ENCODE measurements at regions not wholly inside any gene's neighbourhood (a gene's known extent, or its start where the extent isn't known, plus 50 kb on each side); places are given as distances from the start of the nearest gene placed in this dataset.

DNA sequence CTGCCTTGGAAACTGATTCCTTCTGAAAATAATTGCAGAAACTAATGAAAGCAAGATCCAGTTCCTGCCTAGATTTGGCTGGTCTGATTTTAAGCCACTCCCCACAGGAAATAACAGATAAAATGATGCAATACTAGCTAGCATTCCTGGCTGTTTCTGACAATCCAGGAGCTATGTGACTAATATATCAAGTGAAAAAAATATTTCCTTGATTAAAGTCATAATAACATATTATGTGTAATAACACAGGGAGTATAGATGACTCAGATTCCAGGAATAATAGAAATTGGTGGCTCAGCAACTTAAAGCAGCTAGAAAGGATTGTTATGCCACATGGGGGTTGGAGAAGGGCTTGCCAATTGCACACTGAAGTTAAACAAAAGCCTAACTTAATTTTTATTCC lies 182.7 kb upstream of the SALL4 start:
- DNase-seq (ENCODE audit: extremely low spot score), result no peak
- TF ChIP-seq ELF4 (IDR thresholded peaks at IDR 0.05), result no peak
- no peak for TF ChIP-seq ZNF384 (IDR thresholded peaks at IDR 0.05)
- ChIA-PET POLR2A (interaction anchor here (1.0 kb wide), 2 partner anchors 98 to 185 kb away, joined by 3 read pairs; no protein-coding TSS in a partner anchor), CTCF (interaction anchor here (0.6 to 0.7 kb wide), 2 partner anchors 120 to 318 kb away, joined by 3 to 4 read pairs; no protein-coding TSS in a partner anchor)

- ChIA-PET POLR2A (no interaction called here), CTCF (no interaction called here)
- no peak for DNase-seq (ENCODE audit: extremely low spot score)
- TF ChIP-seq BHLHE40 (IDR thresholded peaks at IDR 0.05; ENCODE audit: borderline replicate concordance) (no peak), ZNF384 (IDR thresholded peaks at IDR 0.05) (no peak), CTBP1 (IDR thresholded peaks at IDR 0.05; ENCODE audit: borderline replicate concordance) (no peak), FOXA1 (IDR thresholded peaks at IDR 0.05) (no peak), SP1 (IDR thresholded peaks at IDR 0.05) (no peak), ELF4 (IDR thresholded peaks at IDR 0.05) (no peak), FOXM1 (IDR thresholded peaks at IDR 0.05; ENCODE audit: borderline replicate concordance) (no peak), ARNT (IDR thresholded peaks at IDR 0.05) (no peak), LEF1 (IDR thresholded peaks at IDR 0.05; ENCODE audit: borderline replicate concordance) (no peak), FOXK2 (IDR thresholded peaks at IDR 0.05) (no peak), TARDBP (IDR thresholded peaks at IDR 0.05) (no peak), HDGF (IDR thresholded peaks at IDR 0.05; ENCODE audit: borderline replicate concordance) (no peak), NFRKB (IDR thresholded peaks at IDR 0.05) (no peak), SUZ12 (IDR thresholded peaks at IDR 0.05) (no peak), L3MBTL2 (conservative IDR thresholded peaks at IDR 0.05) (no peak)
- TF ChIP-seq, protein P1, sequence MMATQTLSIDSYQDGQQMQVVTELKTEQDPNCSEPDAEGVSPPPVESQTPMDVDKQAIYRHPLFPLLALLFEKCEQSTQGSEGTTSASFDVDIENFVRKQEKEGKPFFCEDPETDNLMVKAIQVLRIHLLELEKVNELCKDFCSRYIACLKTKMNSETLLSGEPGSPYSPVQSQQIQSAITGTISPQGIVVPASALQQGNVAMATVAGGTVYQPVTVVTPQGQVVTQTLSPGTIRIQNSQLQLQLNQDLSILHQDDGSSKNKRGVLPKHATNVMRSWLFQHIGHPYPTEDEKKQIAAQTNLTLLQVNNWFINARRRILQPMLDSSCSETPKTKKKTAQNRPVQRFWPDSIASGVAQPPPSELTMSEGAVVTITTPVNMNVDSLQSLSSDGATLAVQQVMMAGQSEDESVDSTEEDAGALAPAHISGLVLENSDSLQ (IDR thresholded peaks at IDR 0.05), result no peak
Observed at GRCh38 chr20:51980277-51980676, 178.0 kb upstream of the SALL4 start.

- CTCF ChIA-PET, result no interaction called here
Observed at GRCh38 chr20:51979226-51979625, 176.9 kb upstream of the SALL4 start.

DNA sequence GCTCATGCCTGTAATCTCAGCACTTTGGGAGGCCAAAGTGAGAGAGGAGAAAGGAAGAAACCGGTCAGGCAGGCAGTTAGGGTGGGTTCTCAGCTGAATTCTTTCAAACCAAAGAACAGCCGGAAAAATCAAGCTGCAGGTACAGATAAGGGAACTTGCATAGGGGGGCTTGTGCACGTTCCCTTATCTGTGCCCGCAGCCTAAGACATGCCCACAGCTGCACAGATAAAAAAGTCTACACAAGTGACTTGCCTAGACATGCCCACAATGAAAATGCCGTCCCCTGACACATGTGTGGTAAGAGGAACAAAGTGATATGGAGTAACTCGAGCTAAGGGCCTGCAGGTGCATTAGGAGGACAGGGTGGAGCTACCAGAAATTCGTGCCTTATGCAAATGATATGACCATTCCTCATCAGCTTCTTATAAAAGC lies 175.8 kb upstream of the SALL4 start:
- TF ChIP-seq TARDBP (IDR thresholded peaks at IDR 0.05) (no peak), NFRKB (IDR thresholded peaks at IDR 0.05) (no peak), SUZ12 (IDR thresholded peaks at IDR 0.05) (no peak), ZNF384 (IDR thresholded peaks at IDR 0.05) (no peak), L3MBTL2 (conservative IDR thresholded peaks at IDR 0.05) (no peak), HDGF (IDR thresholded peaks at IDR 0.05; ENCODE audit: borderline replicate concordance) (no peak), ARNT (IDR thresholded peaks at IDR 0.05) (no peak)
- TF ChIP-seq, protein P1 (IDR thresholded peaks at IDR 0.05), result no peak
- CTCF ChIA-PET, result interaction anchor here (0.7 kb wide), 1 partner anchor 311 kb away, joined by 3 read pairs; no protein-coding TSS in a partner anchor

More at GRCh38 chr20:51979226-51979625, 176.9 kb upstream of the SALL4 start:
- POLR2A ChIA-PET, result no interaction called here
- no peak for TF ChIP-seq L3MBTL2 (conservative IDR thresholded peaks at IDR 0.05)
- TF ChIP-seq HDGF (IDR thresholded peaks at IDR 0.05; ENCODE audit: borderline replicate concordance), result no peak
- no peak for TF ChIP-seq FOXK2 (IDR thresholded peaks at IDR 0.05)
- no peak for TF ChIP-seq ZNF384 (IDR thresholded peaks at IDR 0.05)
- TF ChIP-seq ARNT (IDR thresholded peaks at IDR 0.05), result no peak
- no peak for TF ChIP-seq CTBP1 (IDR thresholded peaks at IDR 0.05; ENCODE audit: borderline replicate concordance)
- TF ChIP-seq SP1 (IDR thresholded peaks at IDR 0.05), result no peak
- TF ChIP-seq NFRKB (IDR thresholded peaks at IDR 0.05), result no peak
- no peak for TF ChIP-seq FOXM1 (IDR thresholded peaks at IDR 0.05; ENCODE audit: borderline replicate concordance)
- TF ChIP-seq ELF4 (IDR thresholded peaks at IDR 0.05), result no peak
- TF ChIP-seq TARDBP (IDR thresholded peaks at IDR 0.05), result no peak
- no peak for TF ChIP-seq FOXA1 (IDR thresholded peaks at IDR 0.05)
- TF ChIP-seq LEF1 (IDR thresholded peaks at IDR 0.05; ENCODE audit: borderline replicate concordance), result no peak
- no peak for TF ChIP-seq SUZ12 (IDR thresholded peaks at IDR 0.05)
- TF ChIP-seq BHLHE40 (IDR thresholded peaks at IDR 0.05; ENCODE audit: borderline replicate concordance), result no peak
- TF ChIP-seq, protein P1 (IDR thresholded peaks at IDR 0.05), result no peak
- no peak for DNase-seq (ENCODE audit: extremely low spot score)

GRCh38 chr20:51972056-51972455 lies 169.7 kb upstream of the SALL4 start:
- CTCF ChIA-PET, result no interaction called here
- no peak for DNase-seq (ENCODE audit: extremely low spot score)
- POLR2A ChIA-PET, result no interaction called here
- TF ChIP-seq FOXA1 (IDR thresholded peaks at IDR 0.05) (no peak), SUZ12 (IDR thresholded peaks at IDR 0.05) (no peak), CTBP1 (IDR thresholded peaks at IDR 0.05; ENCODE audit: borderline replicate concordance) (no peak), NFRKB (IDR thresholded peaks at IDR 0.05) (no peak), LEF1 (IDR thresholded peaks at IDR 0.05; ENCODE audit: borderline replicate concordance) (no peak), ZNF384 (IDR thresholded peaks at IDR 0.05) (no peak), HDGF (IDR thresholded peaks at IDR 0.05; ENCODE audit: borderline replicate concordance) (no peak), FOXK2 (IDR thresholded peaks at IDR 0.05) (no peak), L3MBTL2 (conservative IDR thresholded peaks at IDR 0.05) (no peak), FOXM1 (IDR thresholded peaks at IDR 0.05; ENCODE audit: borderline replicate concordance) (no peak)
- TF ChIP-seq, protein P1 (IDR thresholded peaks at IDR 0.05), result no peak

More for the DNA sequence above, 175.8 kb upstream of the SALL4 start:
- POLR2A ChIA-PET, result no interaction called here
- no peak for DNase-seq (ENCODE audit: extremely low spot score)

GRCh38 chr20:51970858-51971257 lies 168.5 kb upstream of the SALL4 start:
- CTCF ChIA-PET, result no interaction called here
- POLR2A ChIA-PET, result no interaction called here
- no peak for DNase-seq (ENCODE audit: extremely low spot score)
- TF ChIP-seq ELF4 (IDR thresholded peaks at IDR 0.05) (no peak), ARNT (IDR thresholded peaks at IDR 0.05) (no peak), HDGF (IDR thresholded peaks at IDR 0.05; ENCODE audit: borderline replicate concordance) (no peak), FOXA1 (IDR thresholded peaks at IDR 0.05) (no peak), BHLHE40 (IDR thresholded peaks at IDR 0.05; ENCODE audit: borderline replicate concordance) (no peak), CTBP1 (IDR thresholded peaks at IDR 0.05; ENCODE audit: borderline replicate concordance) (no peak), FOXM1 (IDR thresholded peaks at IDR 0.05; ENCODE audit: borderline replicate concordance) (no peak), NFRKB (IDR thresholded peaks at IDR 0.05) (no peak), TARDBP (IDR thresholded peaks at IDR 0.05) (no peak), LEF1 (IDR thresholded peaks at IDR 0.05; ENCODE audit: borderline replicate concordance) (no peak), SUZ12 (IDR thresholded peaks at IDR 0.05) (no peak), L3MBTL2 (conservative IDR thresholded peaks at IDR 0.05) (no peak), FOXK2 (IDR thresholded peaks at IDR 0.05) (no peak), SP1 (IDR thresholded peaks at IDR 0.05) (no peak), ZNF384 (IDR thresholded peaks at IDR 0.05) (no peak)
- TF ChIP-seq, protein P1 (IDR thresholded peaks at IDR 0.05), result no peak
